DMS153 treated with DMSO at 0.1 percent for 48 hours (cell line): ENCODE measurements at regions not wholly inside any gene's neighbourhood (a gene's known extent, or its start where the extent isn't known, plus 50 kb on each side); places are given as distances from the start of the nearest gene placed in this dataset.

Source experiments
- DNase-seq: peaks from one replicate; lab custom pipeline; 2025; ENCODE audit not compliant: unreplicated experiment; lab: John Stamatoyannopoulos, UW

- no peak for DNase-seq
Observed at GRCh38 chr10:123480845-123481244, 185.3 kb upstream of the GPR26 start.

DNA sequence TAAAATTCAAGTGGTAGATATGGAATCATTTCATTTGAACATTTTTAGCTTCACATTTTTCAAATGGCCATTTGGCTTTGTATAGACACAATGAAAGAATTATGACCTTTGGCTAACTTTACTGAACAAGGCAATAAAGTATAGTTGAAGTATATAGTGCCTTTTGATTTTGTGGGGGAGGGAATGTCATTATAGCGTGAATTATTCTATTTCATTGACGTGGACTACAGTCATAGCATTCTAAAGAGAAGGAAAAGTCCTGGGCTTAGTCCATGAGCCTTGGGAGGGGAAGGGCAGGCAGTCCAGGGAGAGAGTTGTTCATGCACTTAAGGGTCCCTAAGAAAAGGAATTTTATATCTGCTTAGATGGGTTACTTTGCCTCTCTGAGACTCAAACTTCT is 181.4 kb upstream of the GPR26 start:
- DNase-seq: no peak

DNA sequence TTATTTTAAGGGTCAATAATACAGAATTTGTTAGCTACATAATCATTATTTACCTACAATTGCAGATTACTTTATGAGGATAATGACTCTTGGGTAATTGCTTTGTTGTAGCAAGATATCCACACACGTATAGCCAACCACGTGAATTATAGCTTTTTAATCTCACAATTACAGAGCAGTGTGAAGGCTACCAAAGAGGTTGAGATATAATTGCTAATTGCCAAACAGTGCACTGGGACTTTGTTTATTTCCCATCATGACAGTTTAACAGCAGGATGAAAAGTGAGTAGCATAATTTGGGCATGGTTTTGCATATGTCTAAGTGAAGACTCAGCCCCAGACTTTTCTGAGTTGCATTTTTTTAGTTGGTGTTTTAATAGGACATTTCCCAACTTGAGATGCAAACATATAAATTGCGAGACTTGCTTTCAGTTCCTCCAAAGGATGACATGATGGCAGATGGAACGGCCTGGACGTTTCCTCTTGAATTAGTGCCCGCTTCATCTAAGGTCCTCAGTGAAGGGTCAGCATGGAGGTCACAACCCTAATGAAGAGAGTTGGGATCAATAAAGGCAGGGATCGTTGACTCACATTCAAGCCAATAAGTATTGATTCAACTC is 180.7 kb upstream of the GPR26 start:
- DNase-seq: no peak

GRCh38 chr10:123488436-123488835 is 177.7 kb upstream of the GPR26 start:
- DNase-seq: no peak

- no peak for DNase-seq
Observed at GRCh38 chr10:123491364-123491763, 174.8 kb upstream of the GPR26 start.

DNA sequence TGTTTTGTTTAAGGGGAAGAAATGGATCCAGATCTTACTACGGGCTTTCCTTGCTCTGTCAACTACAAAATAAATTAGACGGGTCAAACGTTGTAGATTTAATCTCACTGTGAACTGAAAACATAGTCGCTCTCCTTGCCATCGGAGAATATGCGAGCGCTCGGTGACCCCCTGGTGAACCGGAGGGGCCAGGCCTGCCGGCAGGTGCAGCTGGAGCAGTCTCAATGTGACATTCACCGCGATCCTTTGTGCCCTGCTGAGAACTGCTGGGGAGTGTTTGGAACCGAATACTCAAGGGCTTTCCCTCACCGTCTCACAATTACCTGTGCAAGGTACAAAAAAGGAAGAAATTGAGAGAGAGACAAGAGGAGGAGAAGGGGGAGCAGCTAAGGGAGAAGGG is 174.1 kb upstream of the GPR26 start:
- DNase-seq: no peak

- no peak for DNase-seq
Observed at GRCh38 chr10:123494301-123494808, 171.8 kb upstream of the GPR26 start.

DNA sequence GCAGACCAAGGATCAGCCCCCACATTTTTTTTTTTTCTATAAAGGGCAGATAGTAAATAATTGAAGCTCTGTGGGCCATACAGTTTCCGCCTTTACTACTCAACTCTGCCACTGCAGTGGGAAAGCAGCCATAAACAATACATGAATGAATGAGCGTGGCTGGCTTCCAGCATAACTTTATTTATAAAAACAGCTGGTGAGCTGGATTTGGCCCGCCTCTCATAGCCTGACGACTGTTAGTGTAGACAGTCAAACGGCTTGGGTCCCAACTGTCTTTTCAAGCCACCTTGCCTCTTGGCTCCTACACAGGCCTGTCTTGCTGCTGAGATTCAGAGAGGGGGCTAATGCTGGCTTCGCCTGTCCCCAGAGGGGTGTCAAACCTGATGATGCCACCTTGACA is 169.8 kb upstream of the GPR26 start:
- DNase-seq: no peak

GRCh38 chr10:123496996-123497660 is 169.0 kb upstream of the GPR26 start:
- DNase-seq: no peak

- DNase-seq: no peak
Observed at GRCh38 chr10:123500110-123500509, 166.0 kb upstream of the GPR26 start.

- no peak for DNase-seq
Observed at GRCh38 chr10:123501148-123501547, 165.0 kb upstream of the GPR26 start.

DNA sequence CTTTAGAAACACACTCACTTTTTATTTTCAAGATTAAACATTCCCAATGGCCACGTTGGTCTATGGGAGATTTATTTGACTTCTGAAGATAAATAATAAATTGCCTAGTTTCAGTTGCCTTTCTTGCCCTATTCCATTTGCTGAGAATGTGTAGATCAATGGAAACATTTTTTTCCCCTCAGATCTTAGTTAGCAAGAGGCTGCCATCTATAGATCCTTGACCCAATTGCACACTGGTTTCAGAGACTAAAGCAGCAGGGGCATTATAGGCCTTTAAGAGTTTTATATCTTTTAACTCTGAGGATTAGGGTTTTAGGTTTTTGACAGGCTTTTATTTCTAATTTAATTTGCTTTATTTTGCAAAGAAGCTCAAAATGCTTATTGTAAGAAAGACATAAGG is 163.2 kb upstream of the GPR26 start:
- DNase-seq: no peak

GRCh38 chr10:123506455-123506854 is 159.7 kb upstream of the GPR26 start:
- no peak for DNase-seq

DNA sequence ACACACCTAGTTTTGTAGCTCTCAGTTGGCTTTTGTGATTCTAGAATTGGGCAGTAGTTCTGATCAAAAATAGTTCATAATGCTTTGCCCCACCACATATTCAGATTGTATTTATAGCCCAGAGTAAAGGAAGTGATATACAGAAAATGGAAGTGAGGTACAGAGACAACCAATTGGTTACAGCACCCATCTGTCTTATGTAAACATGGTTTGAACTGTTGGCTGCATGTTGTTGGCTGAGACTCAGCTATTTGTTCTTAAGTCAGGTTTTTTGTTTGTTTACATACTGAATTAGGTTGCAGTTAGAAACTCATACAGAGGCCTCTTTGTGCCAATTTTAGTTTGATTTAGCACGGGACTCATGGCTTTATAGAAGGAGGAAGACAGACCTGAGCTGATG is 158.9 kb upstream of the GPR26 start:
- DNase-seq: peak; percentile 9

DNA sequence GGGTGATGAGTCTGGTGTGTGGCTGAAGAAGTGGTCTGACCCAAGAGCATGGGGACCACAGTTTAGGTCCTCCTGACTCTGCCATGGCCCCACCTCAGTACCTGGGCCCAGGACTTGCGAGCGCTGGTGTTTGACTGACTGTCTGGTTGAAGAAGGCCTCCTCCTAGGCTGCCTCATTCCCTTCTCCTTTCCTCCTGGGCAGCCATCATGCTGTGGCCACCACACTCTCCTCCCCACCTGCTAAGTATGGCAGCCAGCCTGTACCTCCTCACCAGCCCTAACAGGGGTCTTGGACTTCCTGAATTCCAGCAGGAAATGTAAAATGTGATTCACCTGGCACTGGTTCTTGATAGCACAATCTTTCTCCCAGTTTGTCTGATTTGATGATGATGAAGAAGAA is 156.8 kb upstream of the GPR26 start:
- no peak for DNase-seq

DNA sequence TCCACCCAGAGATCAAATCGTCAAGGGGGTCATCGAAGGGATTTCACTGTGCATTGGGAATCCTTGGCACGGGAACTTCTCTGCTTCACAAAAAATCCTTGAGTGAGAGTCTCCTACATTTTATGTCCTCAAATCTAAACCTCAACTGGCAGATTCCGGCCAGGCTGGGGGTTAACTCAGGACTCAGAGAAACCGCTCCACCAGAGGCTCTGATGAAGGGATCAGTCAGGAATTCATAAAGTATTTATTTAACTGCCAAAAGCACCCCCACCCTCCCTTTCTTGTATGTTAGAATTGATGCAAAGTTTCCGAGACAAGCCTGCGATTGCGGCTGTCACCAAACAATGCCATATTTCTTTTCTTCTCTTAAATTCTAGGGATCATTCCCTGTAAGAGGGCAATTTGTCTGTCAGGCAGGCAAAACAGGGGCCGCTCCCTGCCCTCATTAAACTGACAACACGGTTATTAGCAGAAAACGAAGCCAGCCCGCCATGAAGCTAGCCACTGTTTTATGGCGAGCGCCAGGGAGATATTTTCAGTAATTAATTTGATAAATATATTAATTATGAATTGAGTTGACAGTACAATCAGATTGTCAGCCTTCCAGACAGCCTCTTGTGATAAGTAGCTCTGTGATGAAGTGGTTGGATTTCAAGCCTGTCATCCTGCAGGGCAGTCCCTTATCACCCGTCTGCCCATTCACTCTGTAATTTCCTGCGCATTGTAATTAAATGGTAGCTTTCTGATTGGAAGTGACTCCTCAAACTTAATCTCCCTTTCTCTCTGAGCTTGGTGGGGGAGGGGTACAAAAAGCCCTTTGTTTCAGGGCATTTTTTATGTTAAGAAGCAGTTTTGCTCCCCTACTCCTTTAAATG is 153.0 kb upstream of the GPR26 start:
- peak; percentile 23 for DNase-seq

DNA sequence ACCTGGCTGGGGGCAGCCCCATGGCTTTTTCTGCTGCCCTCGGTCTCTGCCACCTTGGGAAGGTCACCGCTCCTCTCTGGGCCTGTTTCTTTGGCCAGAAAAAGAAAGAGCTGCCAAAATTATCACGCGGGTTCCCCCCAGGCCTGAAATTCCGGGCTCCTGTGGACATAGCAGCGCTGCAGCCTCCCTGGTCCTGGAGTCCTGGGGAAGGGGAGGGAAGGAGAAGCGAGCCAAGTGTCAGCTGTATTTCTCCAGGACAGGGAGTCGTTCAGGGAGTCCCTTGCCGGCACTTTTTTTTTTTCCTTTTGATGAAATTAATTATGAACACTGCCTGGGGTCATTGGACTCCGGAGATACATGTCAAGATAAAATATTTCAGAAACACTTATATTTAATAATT is 152.3 kb upstream of the GPR26 start:
- no peak for DNase-seq

DNA sequence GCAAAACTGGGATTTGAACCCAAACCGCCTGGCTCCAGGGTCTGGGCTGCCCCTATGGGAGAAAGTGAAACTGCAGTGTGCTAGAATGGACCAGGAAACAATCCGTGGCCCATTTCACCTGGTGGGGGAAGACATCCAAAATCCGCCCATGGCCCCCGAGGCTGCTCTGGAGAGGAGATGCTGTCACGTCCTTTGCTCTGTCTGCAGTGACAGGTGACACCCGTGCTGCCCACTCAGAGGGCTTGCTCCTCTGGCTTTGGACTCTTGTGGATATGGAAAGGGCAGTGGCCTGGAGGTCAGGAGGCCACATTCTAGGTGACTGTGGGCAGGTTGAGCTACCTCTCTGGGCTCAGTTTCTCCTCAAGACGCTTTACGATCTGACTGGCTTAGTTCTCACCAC is 151.2 kb upstream of the GPR26 start:
- no peak for DNase-seq

DNA sequence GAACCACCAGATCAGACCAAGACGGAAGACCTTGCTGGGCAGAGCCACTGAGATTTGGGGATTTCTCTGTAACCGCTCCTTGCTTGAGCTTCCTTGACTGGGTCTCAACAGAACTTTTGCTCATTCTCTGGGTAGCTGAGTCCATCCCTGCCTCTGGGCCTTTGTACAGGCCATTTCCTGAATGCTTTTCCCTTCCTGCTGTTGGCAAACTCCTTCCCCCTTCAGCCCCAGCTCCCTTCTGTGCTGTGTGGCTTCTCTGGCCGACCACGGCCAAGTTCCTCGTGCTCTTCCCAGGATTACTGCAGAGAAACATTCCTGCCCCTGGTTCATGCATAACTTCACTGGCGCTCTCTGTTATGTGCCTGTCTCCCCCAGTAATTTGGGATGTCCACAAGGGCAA is 150.5 kb upstream of the GPR26 start:
- DNase-seq: no peak

- DNase-seq: no peak
Observed at GRCh38 chr10:123516291-123516690, 149.9 kb upstream of the GPR26 start.

- no peak for DNase-seq
Observed at GRCh38 chr10:123517426-123517825, 148.7 kb upstream of the GPR26 start.

DNA sequence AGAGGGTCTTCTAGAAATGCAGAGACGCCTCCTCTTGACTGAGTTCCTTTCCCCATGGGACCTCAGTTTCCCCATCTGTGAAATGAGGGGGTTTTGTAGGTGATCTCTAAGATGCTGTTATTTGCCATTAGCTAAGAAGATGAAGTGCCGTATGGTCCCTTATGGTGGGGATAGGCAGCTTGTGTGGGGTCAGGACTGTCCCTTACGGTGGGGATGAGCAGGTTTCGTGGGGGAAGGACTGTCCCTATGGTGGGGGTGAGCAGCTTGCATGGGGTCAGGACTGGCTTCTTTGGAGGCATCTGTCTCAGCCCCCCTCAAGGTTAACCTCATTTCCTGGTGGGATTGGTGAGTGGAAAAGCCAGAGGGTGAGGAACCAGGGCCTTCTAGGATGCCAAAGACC is 148.3 kb upstream of the GPR26 start:
- DNase-seq: no peak
